ENCODE measurements at regions not wholly inside any gene's neighbourhood (a gene's known extent, or its start where the extent isn't known, plus 50 kb on each side); places are given as distances from the start of the nearest gene placed in this dataset.
"Not testable (repeated sequence)": the region's sequence is repeated elsewhere in the genome, so short reads cannot be mapped to it uniquely, and the experiment has no call there.

DNA sequence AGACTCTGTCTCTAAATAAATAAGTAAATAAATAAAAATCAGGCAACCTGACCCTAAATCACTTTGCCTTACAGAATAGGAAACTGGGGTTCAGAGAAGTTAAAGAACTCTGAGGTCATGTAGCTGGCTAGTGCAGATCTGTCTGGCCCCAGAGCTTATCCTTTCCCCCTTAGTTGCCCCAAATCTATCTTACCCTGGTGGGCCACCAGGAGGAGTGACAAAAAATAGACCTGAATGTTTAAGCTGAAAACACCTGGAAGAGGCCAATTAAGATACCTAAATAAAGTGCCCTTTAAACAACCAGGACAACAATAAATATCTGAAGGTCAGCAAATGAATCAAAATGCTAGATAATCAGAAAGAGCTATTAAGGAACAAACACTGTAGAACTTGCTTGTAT, 59.7 kb downstream of the TEX35 start:
- no peak for DNase-seq (ENCODE audit: low read depth, low spot score)
- in situ Hi-C loops (cut with HindIII; ENCODE audit: low pct_unique_long_range_greater_than_20kb, low sequenced_read_pairs), result no loop called here

- in situ Hi-C loops (cut with HindIII; ENCODE audit: low pct_unique_long_range_greater_than_20kb, low sequenced_read_pairs), result no loop called here
- no peak for DNase-seq (ENCODE audit: low read depth, low spot score)
These were observed 60.4 kb downstream of the TEX35 start for GRCh38 chr1:178573330-178573729.

- in situ Hi-C loops (cut with HindIII; ENCODE audit: low pct_unique_long_range_greater_than_20kb, low sequenced_read_pairs), result no loop called here
- DNase-seq (ENCODE audit: low read depth, low spot score), result no peak
These were observed 61.4 kb downstream of the TEX35 start for GRCh38 chr1:178574345-178574744.

DNA sequence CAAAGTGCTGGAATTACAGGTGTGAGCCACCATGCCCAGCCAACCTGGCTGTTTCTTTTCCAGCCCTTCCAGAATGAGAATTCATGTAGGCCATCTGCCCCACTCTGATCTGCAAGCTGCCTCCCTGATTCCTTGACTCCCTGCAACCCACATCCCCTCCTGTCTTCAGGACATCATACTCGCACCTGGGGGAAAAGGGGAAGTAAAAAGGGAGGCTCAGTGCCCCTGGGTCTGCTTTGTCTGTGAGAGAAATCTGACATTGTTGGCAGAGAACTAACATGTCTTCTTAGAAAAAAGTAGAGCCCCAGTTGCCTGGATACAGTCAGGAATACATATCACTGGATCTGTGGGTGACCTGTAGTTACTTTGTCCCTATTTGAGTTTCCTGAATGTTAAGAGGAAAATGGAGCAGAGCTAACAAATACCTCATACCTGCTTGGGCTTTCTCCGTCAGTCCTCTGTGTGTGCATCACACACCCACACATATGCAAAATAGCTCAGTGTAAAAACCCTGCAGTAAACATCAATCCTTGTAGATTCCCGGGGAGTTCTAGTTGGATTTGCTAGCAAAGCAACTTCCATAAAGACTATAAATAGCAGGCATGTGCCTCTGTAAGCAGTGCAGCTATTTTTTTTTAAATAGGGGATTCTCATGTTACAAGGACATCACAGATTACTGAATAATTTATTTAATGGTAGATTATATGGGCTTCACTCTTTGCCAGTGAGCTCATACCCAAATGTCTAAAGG, 62.9 kb downstream of the TEX35 start:
- no peak for DNase-seq (ENCODE audit: low read depth, low spot score)
- in situ Hi-C loops (cut with HindIII; ENCODE audit: low pct_unique_long_range_greater_than_20kb, low sequenced_read_pairs), result no loop called here

DNA sequence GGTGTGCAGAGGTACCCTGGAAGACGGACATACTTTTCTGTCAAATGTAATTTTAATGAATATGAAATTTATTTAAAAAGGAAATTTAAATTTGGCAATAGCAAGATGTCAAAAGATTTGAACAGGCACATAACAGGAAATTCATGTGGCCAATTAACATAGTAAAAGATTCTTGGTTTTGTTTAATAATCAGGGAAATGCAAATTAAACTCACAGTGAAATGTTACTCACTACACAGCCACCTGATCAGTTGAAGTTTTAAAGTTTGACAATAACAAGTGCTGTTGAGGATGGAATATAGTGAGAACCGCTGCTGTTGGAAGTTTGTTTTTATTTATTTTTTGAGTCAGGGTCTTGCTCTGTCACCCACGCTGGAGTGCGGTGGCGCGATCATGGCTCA, 63.9 kb downstream of the TEX35 start:
- in situ Hi-C loops (cut with HindIII; ENCODE audit: low pct_unique_long_range_greater_than_20kb, low sequenced_read_pairs), result no loop called here
- DNase-seq (ENCODE audit: low read depth, low spot score), result no peak

- no peak for DNase-seq (ENCODE audit: low read depth, low spot score)
- in situ Hi-C loops (cut with HindIII; ENCODE audit: low pct_unique_long_range_greater_than_20kb, low sequenced_read_pairs), result no loop called here
These were observed 65.0 kb downstream of the TEX35 start for GRCh38 chr1:178577882-178578281.

DNA sequence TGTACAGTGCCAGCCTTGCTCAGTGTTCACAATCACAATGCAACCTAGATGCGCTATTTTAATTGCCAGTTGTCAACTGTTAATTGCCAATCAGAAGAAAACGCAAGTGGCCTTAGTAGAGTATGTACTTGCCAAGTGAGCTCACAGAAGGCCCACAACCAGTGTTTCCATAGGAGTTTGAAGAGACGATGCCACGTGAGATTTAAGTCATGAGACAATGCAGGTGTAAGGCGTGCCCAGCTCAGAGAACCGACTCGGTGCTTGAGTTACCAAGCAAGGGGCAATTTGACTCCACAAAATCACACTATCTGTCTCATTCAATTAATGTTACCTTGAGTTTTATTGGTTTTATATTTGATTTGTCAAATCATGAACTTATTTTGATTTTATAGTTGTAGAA, 65.6 kb downstream of the TEX35 start:
- in situ Hi-C loops (cut with HindIII; ENCODE audit: low pct_unique_long_range_greater_than_20kb, low sequenced_read_pairs), result no loop called here
- no peak for DNase-seq (ENCODE audit: low read depth, low spot score)

- in situ Hi-C loops (cut with HindIII; ENCODE audit: low pct_unique_long_range_greater_than_20kb, low sequenced_read_pairs), result no loop called here
- DNase-seq (ENCODE audit: low read depth, low spot score), result no peak
These were observed 66.2 kb downstream of the TEX35 start for GRCh38 chr1:178579095-178579494.

GRCh38 chr1:178579562-178579961, 66.7 kb downstream of the TEX35 start:
- in situ Hi-C loops (cut with HindIII; ENCODE audit: low pct_unique_long_range_greater_than_20kb, low sequenced_read_pairs), result no loop called here
- no peak for DNase-seq (ENCODE audit: low read depth, low spot score)

- no peak for DNase-seq (ENCODE audit: low read depth, low spot score)
- in situ Hi-C loops (cut with HindIII; ENCODE audit: low pct_unique_long_range_greater_than_20kb, low sequenced_read_pairs), result no loop called here
These were observed 67.2 kb downstream of the TEX35 start for GRCh38 chr1:178580096-178580495.

DNA sequence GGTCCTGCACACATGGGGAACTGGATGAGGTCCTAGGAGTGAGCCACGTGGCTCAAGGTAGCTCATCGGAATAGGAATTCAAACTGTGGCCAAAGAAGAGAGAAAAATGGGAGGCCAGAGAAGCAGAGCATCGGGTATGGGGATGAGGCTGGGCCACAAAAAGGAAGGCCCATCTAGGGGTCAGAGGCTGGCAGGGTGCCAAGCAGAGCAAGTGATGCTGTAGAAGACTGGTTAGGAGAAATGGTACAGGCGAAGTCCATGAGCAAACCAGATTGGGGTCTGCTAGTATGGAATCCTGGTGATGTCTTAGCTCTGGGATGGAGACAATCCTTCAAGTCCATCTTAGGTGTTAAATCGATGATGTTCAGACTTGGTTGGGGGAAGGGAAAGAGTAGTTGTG, 68.0 kb downstream of the TEX35 start:
- no peak for DNase-seq (ENCODE audit: low read depth, low spot score)
- in situ Hi-C loops (cut with HindIII; ENCODE audit: low pct_unique_long_range_greater_than_20kb, low sequenced_read_pairs), result no loop called here

DNA sequence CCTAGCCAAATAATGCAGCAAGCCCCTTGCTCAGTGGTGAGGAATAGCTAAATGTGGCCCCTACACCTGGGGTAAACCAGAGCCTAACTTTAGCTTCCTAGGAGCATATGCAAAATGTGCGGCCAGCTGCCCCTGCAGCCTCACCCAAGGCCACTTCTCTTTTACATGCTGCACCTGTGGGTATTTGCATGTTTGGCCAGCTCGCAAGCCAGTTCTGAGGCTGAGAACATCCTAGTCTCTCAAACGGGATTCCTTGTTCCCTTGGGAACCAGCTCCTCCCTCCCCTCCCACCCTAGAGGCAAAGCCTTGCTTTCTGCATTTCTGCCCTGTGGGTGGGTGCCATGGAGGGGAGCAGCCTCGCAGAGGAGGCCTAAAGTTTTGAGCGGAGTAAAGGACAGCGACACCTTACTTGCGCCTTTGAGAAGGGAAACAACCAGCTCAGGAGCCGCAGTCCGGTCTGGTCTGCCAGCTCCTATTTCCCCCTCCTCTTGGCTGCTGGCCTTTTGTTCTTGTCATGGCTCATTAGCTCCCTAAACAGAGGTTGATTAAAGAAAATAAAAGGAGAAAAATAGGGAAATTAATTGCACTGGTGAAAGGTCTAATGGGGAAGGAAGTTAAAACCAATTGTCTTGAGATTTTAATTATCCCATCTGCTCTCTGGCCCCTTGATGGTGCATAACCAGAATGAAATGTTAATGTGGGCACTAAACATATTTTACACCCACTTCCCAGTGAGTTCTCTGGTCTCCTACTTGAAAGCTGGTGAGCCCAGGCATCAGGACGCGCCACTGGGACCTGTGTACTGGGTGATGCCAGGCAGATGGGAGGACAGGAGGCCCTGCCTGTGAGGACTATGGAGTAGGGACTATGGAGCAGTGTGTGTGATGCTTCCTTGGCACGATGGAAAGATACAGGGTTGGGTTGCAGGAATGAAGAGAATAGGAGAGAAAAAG, 68.7 kb downstream of the TEX35 start:
- in situ Hi-C loops (cut with HindIII; ENCODE audit: low pct_unique_long_range_greater_than_20kb, low sequenced_read_pairs), result no loop called here
- no peak for DNase-seq (ENCODE audit: low read depth, low spot score)

- in situ Hi-C loops (cut with HindIII; ENCODE audit: low pct_unique_long_range_greater_than_20kb, low sequenced_read_pairs), result no loop called here
- DNase-seq (ENCODE audit: low read depth, low spot score), result no peak
These were observed 74.2 kb downstream of the TEX35 start for GRCh38 chr1:178587096-178587495.

DNA sequence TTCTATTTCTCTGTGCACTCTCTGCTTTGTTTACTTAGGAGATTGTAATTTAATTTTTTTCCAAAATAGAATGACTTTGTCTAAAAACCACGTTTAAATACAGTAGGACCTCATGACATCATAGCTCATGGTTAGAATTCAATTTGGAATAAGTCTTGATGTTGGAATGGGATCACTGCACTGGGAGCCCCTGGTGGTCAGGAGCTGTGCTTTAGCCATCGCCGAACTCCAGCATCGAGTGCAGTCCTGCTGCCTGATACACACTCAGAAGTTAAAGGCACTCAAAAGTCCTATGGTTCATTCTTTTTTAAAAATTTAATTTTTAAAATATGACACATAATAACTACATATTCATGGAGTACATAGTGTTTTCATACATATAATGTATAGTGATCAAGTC, 75.1 kb downstream of the TEX35 start:
- in situ Hi-C loops (cut with HindIII; ENCODE audit: low pct_unique_long_range_greater_than_20kb, low sequenced_read_pairs), result no loop called here
- no peak for DNase-seq (ENCODE audit: low read depth, low spot score)

- DNase-seq (ENCODE audit: low read depth, low spot score); in situ Hi-C loops (cut with HindIII; ENCODE audit: low pct_unique_long_range_greater_than_20kb, low sequenced_read_pairs): not testable (repeated sequence)
These were observed 76.1 kb downstream of the TEX35 start for GRCh38 chr1:178589042-178589441.

- in situ Hi-C loops (cut with HindIII; ENCODE audit: low pct_unique_long_range_greater_than_20kb, low sequenced_read_pairs); DNase-seq (ENCODE audit: low read depth, low spot score): not testable (repeated sequence)
These were observed 78.9 kb downstream of the TEX35 start for GRCh38 chr1:178591811-178592210.

DNA sequence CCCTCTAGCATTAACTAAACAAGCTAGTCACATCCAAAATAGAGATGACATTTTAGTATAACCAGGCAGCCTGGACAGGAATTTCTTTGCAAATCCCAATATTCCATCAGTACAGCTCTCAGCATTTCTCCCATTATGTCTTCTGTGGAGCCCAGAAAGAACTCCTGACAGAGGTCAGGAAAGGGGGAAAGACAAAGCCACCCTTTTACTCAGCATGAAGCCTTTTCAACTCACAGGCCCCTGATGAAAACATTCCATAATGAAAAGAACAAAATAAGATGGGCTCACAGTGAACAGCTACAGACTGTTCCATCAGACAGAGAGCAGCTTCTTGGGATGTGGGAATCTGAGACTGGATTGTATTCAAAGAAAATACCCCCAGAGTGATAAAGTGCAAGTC, 80.6 kb downstream of the TEX35 start:
- DNase-seq (ENCODE audit: low read depth, low spot score), result peak; percentile 35
- in situ Hi-C loops (cut with HindIII; ENCODE audit: low pct_unique_long_range_greater_than_20kb, low sequenced_read_pairs), result no loop called here

- in situ Hi-C loops (cut with HindIII; ENCODE audit: low pct_unique_long_range_greater_than_20kb, low sequenced_read_pairs), result no loop called here
- no peak for DNase-seq (ENCODE audit: low read depth, low spot score)
These were observed 81.2 kb downstream of the TEX35 start for GRCh38 chr1:178594133-178594532.

DNA sequence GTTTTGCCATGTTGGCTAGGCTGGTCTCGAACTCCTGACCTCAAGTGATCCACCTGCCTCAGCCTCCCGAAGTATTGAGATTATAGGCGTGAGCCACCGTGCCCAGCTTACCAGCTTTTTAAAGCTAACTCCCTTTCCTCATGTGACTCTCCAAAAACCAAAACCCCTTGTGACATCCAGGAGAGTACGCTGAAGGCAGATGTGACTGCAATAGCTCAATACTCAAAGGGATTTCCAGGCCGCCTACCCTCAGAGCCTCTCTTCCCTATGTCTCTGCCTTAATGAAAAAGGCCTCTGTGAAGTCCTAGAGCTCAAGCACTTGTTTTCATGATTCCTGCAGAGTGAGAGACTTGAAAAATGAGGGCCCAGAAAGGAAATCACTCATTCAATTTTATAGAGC, 82.6 kb downstream of the TEX35 start:
- no peak for DNase-seq (ENCODE audit: low read depth, low spot score)
- in situ Hi-C loops (cut with HindIII; ENCODE audit: low pct_unique_long_range_greater_than_20kb, low sequenced_read_pairs), result no loop called here

All from SK-MEL-5 (cell line).